ENCODE measurements at regions not wholly inside any gene's neighbourhood (a gene's known extent, or its start where the extent isn't known, plus 50 kb on each side); places are given as distances from the start of the nearest gene placed in this dataset.

DNA sequence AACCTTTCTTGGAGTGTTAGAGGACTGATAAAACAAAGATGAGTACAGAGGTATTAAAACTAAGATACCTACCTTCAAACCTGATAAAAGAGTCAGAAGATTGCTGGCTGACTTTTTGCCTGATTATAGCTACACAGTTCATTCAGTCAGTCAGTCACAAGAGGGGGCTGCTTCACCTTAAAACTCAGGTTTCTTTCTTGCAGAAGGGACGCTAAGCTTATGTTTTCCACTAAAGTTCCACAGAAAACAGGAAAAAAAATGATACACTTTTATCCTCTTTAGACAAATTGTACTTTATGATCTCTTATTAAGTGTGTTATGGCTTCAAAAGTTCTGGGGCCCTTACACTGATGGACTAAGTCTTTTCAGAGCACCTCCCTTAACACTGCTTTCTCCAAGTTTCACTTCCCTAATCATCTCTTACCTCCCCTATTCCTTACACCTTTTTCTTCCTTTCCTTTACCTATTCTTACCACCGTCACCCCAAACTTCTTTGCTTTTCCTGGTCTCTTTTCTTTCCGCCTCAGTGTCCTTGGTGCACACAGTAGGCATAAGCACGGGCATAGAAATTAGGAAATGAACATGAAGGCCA lies 448.7 kb upstream of the OR4E1 start:
- no peaks in the 10 kb centered on the region for H3K36me3 ChIP-seq (ENCODE audit: insufficient read depth, low read length)
- TF ChIP-seq EZH2phosphoT487 (IDR thresholded peaks at IDR 0.05; ENCODE audit: borderline replicate concordance) (no peak), CTCF (conservative IDR thresholded peaks at IDR 0.05; ENCODE audit: low read length) (peak; percentile 58)
- H4K20me1 ChIP-seq (ENCODE audit: insufficient read depth, low read length, poor library complexity, severe bottlenecking), result no peaks in the 10 kb centered on the region
- no peaks in the 10 kb centered on the region for H3K27me3 ChIP-seq (ENCODE audit: insufficient read depth, low read length, poor library complexity, severe bottlenecking)
- H2AFZ ChIP-seq (ENCODE audit: low read length), result peak overlapping the region; percentile 80
- no peak overlapping the region for H3K9ac ChIP-seq (ENCODE audit: low read depth, low read length, poor library complexity, severe bottlenecking)
- no peak overlapping the region for H3K4me3 ChIP-seq (ENCODE audit: low read length, poor library complexity, severe bottlenecking)
- H3F3A ChIP-seq (ENCODE audit: low read depth), result no peaks in the 10 kb centered on the region
- no peaks in the 10 kb centered on the region for H3K79me2 ChIP-seq (ENCODE audit: insufficient read depth, low read length)
- no peaks in the 10 kb centered on the region for H3K4me1 ChIP-seq (ENCODE audit: insufficient read depth, low read length, poor library complexity, severe bottlenecking)
- H3K4me2 ChIP-seq (ENCODE audit: low read depth, low read length, poor library complexity, severe bottlenecking), result peak overlapping the region; percentile 43
- H3K9me3 ChIP-seq (ENCODE audit: insufficient read depth, low read depth, low read length), result no peaks in the 10 kb centered on the region
- no peaks in the 10 kb centered on the region for H3K9me2 ChIP-seq (replicated peaks; ENCODE audit: low read depth, low read length)

- no peaks in the 10 kb centered on the region for H3K4me1 ChIP-seq (ENCODE audit: insufficient read depth, low read length, poor library complexity, severe bottlenecking)
- no peaks in the 10 kb centered on the region for H3K36me3 ChIP-seq (ENCODE audit: insufficient read depth, low read length)
- H3K4me2 ChIP-seq (ENCODE audit: low read depth, low read length, poor library complexity, severe bottlenecking), result no peak overlapping the region
- H3K79me2 ChIP-seq (ENCODE audit: insufficient read depth, low read length), result no peaks in the 10 kb centered on the region
- no peaks in the 10 kb centered on the region for H4K20me1 ChIP-seq (ENCODE audit: insufficient read depth, low read length, poor library complexity, severe bottlenecking)
- no peak overlapping the region for H2AFZ ChIP-seq (ENCODE audit: low read length)
- H3K27me3 ChIP-seq (ENCODE audit: insufficient read depth, low read length, poor library complexity, severe bottlenecking), result no peaks in the 10 kb centered on the region
- no peak overlapping the region for H3K9ac ChIP-seq (ENCODE audit: low read depth, low read length, poor library complexity, severe bottlenecking)
- no peaks in the 10 kb centered on the region for H3K9me3 ChIP-seq (ENCODE audit: insufficient read depth, low read depth, low read length)
- H3K9me2 ChIP-seq (replicated peaks; ENCODE audit: low read depth, low read length), result no peaks in the 10 kb centered on the region
- H3F3A ChIP-seq (ENCODE audit: low read depth), result no peaks in the 10 kb centered on the region
- TF ChIP-seq EZH2phosphoT487 (IDR thresholded peaks at IDR 0.05; ENCODE audit: borderline replicate concordance) (no peak), CTCF (conservative IDR thresholded peaks at IDR 0.05; ENCODE audit: low read length) (no peak)
- no peak overlapping the region for H3K4me3 ChIP-seq (ENCODE audit: low read length, poor library complexity, severe bottlenecking)
Observed at GRCh38 chr14:22118899-22119477, 445.4 kb upstream of the OR4E1 start.

GRCh38 chr14:22113401-22113800 lies 439.8 kb upstream of the OR4E1 start:
- H3F3A ChIP-seq (ENCODE audit: low read depth), result no peaks in the 10 kb centered on the region
- H3K4me2 ChIP-seq (ENCODE audit: low read depth, low read length, poor library complexity, severe bottlenecking), result no peak overlapping the region
- TF ChIP-seq CTCF (conservative IDR thresholded peaks at IDR 0.05; ENCODE audit: low read length) (no peak), EZH2phosphoT487 (IDR thresholded peaks at IDR 0.05; ENCODE audit: borderline replicate concordance) (no peak)
- H3K4me3 ChIP-seq (ENCODE audit: low read length, poor library complexity, severe bottlenecking), result no peak overlapping the region
- H3K9me3 ChIP-seq (ENCODE audit: insufficient read depth, low read depth, low read length), result no peaks in the 10 kb centered on the region
- no peaks in the 10 kb centered on the region for H3K4me1 ChIP-seq (ENCODE audit: insufficient read depth, low read length, poor library complexity, severe bottlenecking)
- no peak overlapping the region for H2AFZ ChIP-seq (ENCODE audit: low read length)
- no peaks in the 10 kb centered on the region for H3K9me2 ChIP-seq (replicated peaks; ENCODE audit: low read depth, low read length)
- H3K36me3 ChIP-seq (ENCODE audit: insufficient read depth, low read length), result no peaks in the 10 kb centered on the region
- no peak overlapping the region for H3K9ac ChIP-seq (ENCODE audit: low read depth, low read length, poor library complexity, severe bottlenecking)
- no peaks in the 10 kb centered on the region for H3K27me3 ChIP-seq (ENCODE audit: insufficient read depth, low read length, poor library complexity, severe bottlenecking)
- no peaks in the 10 kb centered on the region for H3K79me2 ChIP-seq (ENCODE audit: insufficient read depth, low read length)
- no peaks in the 10 kb centered on the region for H4K20me1 ChIP-seq (ENCODE audit: insufficient read depth, low read length, poor library complexity, severe bottlenecking)

Data from Loucy (cell line).